H1 (cell line): ENCODE measurements at regions not wholly inside any gene's neighbourhood (a gene's known extent, or its start where the extent isn't known, plus 50 kb on each side); places are given as distances from the start of the nearest gene placed in this dataset.

Source experiments
- CHD1 ChIP-seq: IDR thresholded peaks from 2 replicates; pipeline ENCODE4 v1.6.1; 2012; ENCODE audit warnings: low read depth, low read length, improper control_type of control experiment
- EZH2 ChIP-seq: fragments of 200-600 bp; sonication (generic); IDR thresholded peaks from 2 replicates; pipeline ENCODE4 v1.7.1; 2012; ENCODE audit warnings: low read depth, mild to moderate bottlenecking, moderate library complexity, low read length, inconsistent platforms; ENCODE audit not compliant: severe bottlenecking
- FOSL1 ChIP-seq: IDR thresholded peaks from 2 replicates; pipeline ENCODE4 v1.6.1; 2011; ENCODE audit warnings: mild to moderate bottlenecking, low read depth, low read length, moderate library complexity; ENCODE audit not compliant: insufficient read depth
- RXRA ChIP-seq: IDR thresholded peaks from 2 replicates; pipeline ENCODE4 v1.6.1; 2011; ENCODE audit warnings: low read depth, mild to moderate bottlenecking, low read length, moderate library complexity; ENCODE audit not compliant: insufficient read depth
- SIRT6 ChIP-seq: IDR thresholded peaks from one replicate; pipeline ENCODE4 v1.7.1; 2012; ENCODE audit warnings: low read length, inconsistent platforms

DNA sequence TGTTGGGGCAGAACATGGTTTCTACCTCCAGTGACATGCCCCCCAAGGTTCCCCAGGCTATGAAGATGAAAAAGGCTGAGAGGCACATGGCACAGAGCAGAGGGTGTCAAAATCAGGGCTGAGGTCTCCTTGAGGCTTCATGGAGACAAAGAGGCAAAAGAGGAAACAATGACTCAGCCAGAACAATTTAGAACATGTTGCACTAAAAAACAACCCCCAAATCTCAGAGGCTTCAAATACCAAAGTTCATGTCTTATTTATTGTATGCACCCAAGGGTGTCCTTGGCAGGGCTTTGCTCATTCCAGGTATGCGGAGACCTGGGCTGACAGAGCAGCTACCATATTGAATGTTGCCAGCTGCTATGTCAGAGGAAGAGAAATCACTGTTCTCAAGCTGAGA lies 964.1 kb downstream of the GRID1 start (continued):
- TF ChIP-seq FOSL1, result no peak
- no peak for TF ChIP-seq RXRA
- TF ChIP-seq CHD1, result no peak
- TF ChIP-seq SIRT6, result no peak
- TF ChIP-seq EZH2, result no peak
